ENCODE measurements at regions not wholly inside any gene's neighbourhood (a gene's known extent, or its start where the extent isn't known, plus 50 kb on each side); places are given as distances from the start of the nearest gene placed in this dataset.

GRCh38 chr14:101328412-101329028, 232.8 kb upstream of the DIO3 start:
- H3K36me3 Mint-ChIP-seq (ENCODE audit: low read depth): no peaks in the 10 kb centered on the region
- POLR2A ChIA-PET: no interaction called here
- CTCF ChIA-PET: no interaction called here
- no peak overlapping the region for H3K27ac Mint-ChIP-seq
- peaks cover 7% of the 10 kb centered on the region for H3K9me3 Mint-ChIP-seq
- no peaks in the 10 kb centered on the region for H3K4me1 Mint-ChIP-seq
- no peaks in the 10 kb centered on the region for H3K27me3 Mint-ChIP-seq
- no peak overlapping the region for H3K4me3 Mint-ChIP-seq
- no peak for DNase-seq

GRCh38 chr14:101330416-101331140, 230.7 kb upstream of the DIO3 start:
- H3K9me3 Mint-ChIP-seq: peaks cover 2% of the 10 kb centered on the region
- H3K4me1 Mint-ChIP-seq: no peaks in the 10 kb centered on the region
- no peak overlapping the region for H3K4me3 Mint-ChIP-seq
- H3K27ac Mint-ChIP-seq: no peak overlapping the region
- no peaks in the 10 kb centered on the region for H3K36me3 Mint-ChIP-seq (ENCODE audit: low read depth)
- ChIA-PET CTCF (no interaction called here), POLR2A (no interaction called here)
- no peaks in the 10 kb centered on the region for H3K27me3 Mint-ChIP-seq
- no peak for DNase-seq

- DNase-seq: no peak
- ChIA-PET POLR2A (no interaction called here), CTCF (no interaction called here)
- no peaks in the 10 kb centered on the region for H3K4me1 Mint-ChIP-seq
- H3K4me3 Mint-ChIP-seq: no peak overlapping the region
- no peaks in the 10 kb centered on the region for H3K36me3 Mint-ChIP-seq (ENCODE audit: low read depth)
- H3K27ac Mint-ChIP-seq: no peak overlapping the region
- peaks cover under 1% of the 10 kb centered on the region for H3K9me3 Mint-ChIP-seq
- H3K27me3 Mint-ChIP-seq: no peaks in the 10 kb centered on the region
These were observed 230.2 kb upstream of the DIO3 start for GRCh38 chr14:101331141-101331525.

- H3K9me3 Mint-ChIP-seq: no peaks in the 10 kb centered on the region
- ChIA-PET CTCF (no interaction called here), POLR2A (interaction anchor here (0.8 kb wide), 1 partner anchor 18 kb away, joined by 3 read pairs; no protein-coding TSS in a partner anchor)
- H3K4me1 Mint-ChIP-seq: no peaks in the 10 kb centered on the region
- no peaks in the 10 kb centered on the region for H3K36me3 Mint-ChIP-seq (ENCODE audit: low read depth)
- no peak overlapping the region for H3K27ac Mint-ChIP-seq
- H3K4me3 Mint-ChIP-seq: no peak overlapping the region
- DNase-seq: no peak
- no peaks in the 10 kb centered on the region for H3K27me3 Mint-ChIP-seq
These were observed 229.6 kb upstream of the DIO3 start for GRCh38 chr14:101331661-101332169.

GRCh38 chr14:101332281-101332680, 229.0 kb upstream of the DIO3 start:
- no peaks in the 10 kb centered on the region for H3K27me3 Mint-ChIP-seq
- POLR2A ChIA-PET: interaction anchor here (0.8 kb wide), 1 partner anchor 17 kb away, joined by 3 read pairs; no protein-coding TSS in a partner anchor
- no peaks in the 10 kb centered on the region for H3K4me1 Mint-ChIP-seq

GRCh38 chr14:101333335-101334280, 227.7 kb upstream of the DIO3 start:
- Mint-ChIP-seq H3K27ac (no peak overlapping the region), H3K4me3 (no peak overlapping the region), H3K4me1 (no peaks in the 10 kb centered on the region), H3K9me3 (no peaks in the 10 kb centered on the region), H3K36me3 (ENCODE audit: low read depth) (no peaks in the 10 kb centered on the region), H3K27me3 (no peaks in the 10 kb centered on the region)
- CTCF ChIA-PET: no interaction called here
- no peak for DNase-seq
- POLR2A ChIA-PET: no interaction called here

More at GRCh38 chr14:101332281-101332680, 229.0 kb upstream of the DIO3 start:
- Mint-ChIP-seq H3K4me3 (no peak overlapping the region), H3K27ac (no peak overlapping the region), H3K9me3 (no peaks in the 10 kb centered on the region), H3K36me3 (ENCODE audit: low read depth) (no peaks in the 10 kb centered on the region)
- no peak for DNase-seq
- CTCF ChIA-PET: no interaction called here

GRCh38 chr14:101334656-101335055, 226.6 kb upstream of the DIO3 start:
- no peaks in the 10 kb centered on the region for H3K36me3 Mint-ChIP-seq (ENCODE audit: low read depth)
- no peaks in the 10 kb centered on the region for H3K9me3 Mint-ChIP-seq
- no peaks in the 10 kb centered on the region for H3K27me3 Mint-ChIP-seq
- no peaks in the 10 kb centered on the region for H3K4me1 Mint-ChIP-seq
- ChIA-PET CTCF (no interaction called here), POLR2A (no interaction called here)
- H3K4me3 Mint-ChIP-seq: no peak overlapping the region
- DNase-seq: no peak
- H3K27ac Mint-ChIP-seq: no peak overlapping the region

GRCh38 chr14:101335061-101335661, 226.1 kb upstream of the DIO3 start:
- ChIA-PET POLR2A (no interaction called here), CTCF (no interaction called here)
- no peaks in the 10 kb centered on the region for H3K4me1 Mint-ChIP-seq
- H3K9me3 Mint-ChIP-seq: no peaks in the 10 kb centered on the region
- H3K4me3 Mint-ChIP-seq: no peak overlapping the region
- no peak overlapping the region for H3K27ac Mint-ChIP-seq
- no peak for DNase-seq
- no peaks in the 10 kb centered on the region for H3K27me3 Mint-ChIP-seq
- no peaks in the 10 kb centered on the region for H3K36me3 Mint-ChIP-seq (ENCODE audit: low read depth)

GRCh38 chr14:101336183-101336582, 225.1 kb upstream of the DIO3 start:
- Mint-ChIP-seq H3K27ac (no peak overlapping the region), H3K4me1 (no peaks in the 10 kb centered on the region), H3K36me3 (ENCODE audit: low read depth) (no peaks in the 10 kb centered on the region), H3K27me3 (no peaks in the 10 kb centered on the region), H3K9me3 (no peaks in the 10 kb centered on the region), H3K4me3 (no peak overlapping the region)
- ChIA-PET POLR2A (no interaction called here), CTCF (no interaction called here)
- DNase-seq: no peak

GRCh38 chr14:101337053-101337452, 224.2 kb upstream of the DIO3 start:
- H3K9me3 Mint-ChIP-seq: no peaks in the 10 kb centered on the region
- no peak overlapping the region for H3K27ac Mint-ChIP-seq
- no peaks in the 10 kb centered on the region for H3K36me3 Mint-ChIP-seq (ENCODE audit: low read depth)
- no peaks in the 10 kb centered on the region for H3K27me3 Mint-ChIP-seq
- no peak overlapping the region for H3K4me3 Mint-ChIP-seq
- CTCF ChIA-PET: no interaction called here
- POLR2A ChIA-PET: no interaction called here
- no peaks in the 10 kb centered on the region for H3K4me1 Mint-ChIP-seq
- no peak for DNase-seq

- ChIA-PET POLR2A (no interaction called here), CTCF (no interaction called here)
- Mint-ChIP-seq H3K4me3 (no peak overlapping the region), H3K9me3 (no peaks in the 10 kb centered on the region), H3K27me3 (peaks cover 6% of the 10 kb centered on the region), H3K4me1 (no peaks in the 10 kb centered on the region), H3K27ac (no peak overlapping the region), H3K36me3 (ENCODE audit: low read depth) (no peaks in the 10 kb centered on the region)
- DNase-seq: no peak
These were observed 220.7 kb upstream of the DIO3 start for GRCh38 chr14:101340556-101340955.

- Mint-ChIP-seq H3K27me3 (peaks cover 6% of the 10 kb centered on the region), H3K36me3 (ENCODE audit: low read depth) (no peaks in the 10 kb centered on the region), H3K4me1 (no peaks in the 10 kb centered on the region), H3K4me3 (no peak overlapping the region), H3K27ac (no peak overlapping the region), H3K9me3 (peaks cover 7% of the 10 kb centered on the region)
- no peak for DNase-seq
- CTCF ChIA-PET: no interaction called here
- POLR2A ChIA-PET: no interaction called here
These were observed 213.2 kb upstream of the DIO3 start for GRCh38 chr14:101347893-101348777.

Measured in activated CD4-positive, alpha-beta memory T cell treated with anti-CD3 and anti-CD28 coated beads, Interleukin-2, amount 10 ng/mL, durations not matched to agents 7 days and 5 days (primary cell).